DMS 273 (cell line): ENCODE measurements at regions not wholly inside any gene's neighbourhood (a gene's known extent, or its start where the extent isn't known, plus 50 kb on each side); places are given as distances from the start of the nearest gene placed in this dataset.
A peak's percentile ranks its signal among the peaks of the same experiment; 100 is the strongest.

ENCODE experiments used
- DNase-seq: peaks from one replicate; lab custom pipeline; 2025; ENCODE audit not compliant: unreplicated experiment; lab: John Stamatoyannopoulos, UW

- no peak for DNase-seq
These were observed 1737.8 kb upstream of the PRR20A start for GRCh38 chr13:55402870-55403269.

- DNase-seq = no peak
These were observed 1736.7 kb upstream of the PRR20A start for GRCh38 chr13:55403887-55404487.

- no peak for DNase-seq
These were observed 1730.1 kb upstream of the PRR20A start for GRCh38 chr13:55410398-55411330.

- DNase-seq = no peak
These were observed 1722.6 kb upstream of the PRR20A start for GRCh38 chr13:55418095-55418494.

- DNase-seq = no peak
These were observed 1707.9 kb upstream of the PRR20A start for GRCh38 chr13:55432814-55433213.

- no peak for DNase-seq
These were observed 1703.6 kb upstream of the PRR20A start for GRCh38 chr13:55437162-55437561.

- DNase-seq = peak; percentile 20
These were observed 1701.3 kb upstream of the PRR20A start for GRCh38 chr13:55439450-55439849.

- DNase-seq = no peak
These were observed 1700.1 kb upstream of the PRR20A start for GRCh38 chr13:55440465-55441085.

GRCh38 chr13:55464222-55464621 lies 1676.5 kb upstream of the PRR20A start:
- DNase-seq = no peak

GRCh38 chr13:55467476-55467875 lies 1673.2 kb upstream of the PRR20A start:
- no peak for DNase-seq

GRCh38 chr13:55483626-55484158 lies 1657.0 kb upstream of the PRR20A start:
- DNase-seq = no peak

GRCh38 chr13:55493297-55493696 lies 1647.4 kb upstream of the PRR20A start:
- DNase-seq = no peak

- DNase-seq = no peak
These were observed 1643.2 kb upstream of the PRR20A start for GRCh38 chr13:55497486-55497885.

- no peak for DNase-seq
These were observed 1640.0 kb upstream of the PRR20A start for GRCh38 chr13:55500694-55501093.

- peak; percentile 1 for DNase-seq
These were observed 1624.1 kb upstream of the PRR20A start for GRCh38 chr13:55516610-55517009.

- peak; percentile 12 for DNase-seq
These were observed 1623.4 kb upstream of the PRR20A start for GRCh38 chr13:55517312-55517711.

- no peak for DNase-seq
These were observed 1612.3 kb upstream of the PRR20A start for GRCh38 chr13:55528434-55528833.

GRCh38 chr13:55534306-55534705 lies 1606.4 kb upstream of the PRR20A start:
- no peak for DNase-seq

GRCh38 chr13:55538424-55538823 lies 1602.3 kb upstream of the PRR20A start:
- DNase-seq = no peak

- DNase-seq = no peak
These were observed 1597.7 kb upstream of the PRR20A start for GRCh38 chr13:55543053-55543452.

GRCh38 chr13:55550624-55551023 lies 1590.1 kb upstream of the PRR20A start:
- no peak for DNase-seq

GRCh38 chr13:55553701-55554100 lies 1587.0 kb upstream of the PRR20A start:
- DNase-seq = peak; percentile 84
